Activated CD4-positive, alpha-beta T cell treated with anti-CD3 and anti-CD28 coated beads, Interleukin-10, Interleukin-2, amounts not matched to agents 100 ng/mL and 50 ng/mL, durations not matched to agents 16 hours and 8 hours (primary cell): ENCODE measurements at regions not wholly inside any gene's neighbourhood (a gene's known extent, or its start where the extent isn't known, plus 50 kb on each side); places are given as distances from the start of the nearest gene placed in this dataset.

Experiments used
- DNase-seq: peaks from one replicate; pipeline ENCODE4 v3.0.0-alpha.2; 2020

DNA sequence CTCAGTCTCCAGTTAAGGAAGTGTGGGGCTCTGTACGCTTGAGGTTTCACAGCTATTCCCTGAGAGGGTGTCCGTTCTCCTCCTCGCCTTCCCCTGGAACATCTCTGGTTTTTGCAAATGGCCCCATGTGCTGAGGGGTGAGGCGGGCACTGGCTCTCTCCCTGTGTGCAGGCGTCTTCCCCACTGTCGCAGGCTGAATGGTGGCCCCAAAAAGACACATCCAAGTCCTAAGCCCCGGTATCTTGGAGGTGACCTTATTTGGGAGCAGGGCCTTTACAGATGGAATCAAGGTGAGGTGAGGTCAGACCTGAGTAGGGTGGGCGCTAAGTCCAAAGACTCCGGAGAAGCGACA, 98.0 kb upstream of the TMPRSS2 start:
- DNase-seq: no peak

DNA sequence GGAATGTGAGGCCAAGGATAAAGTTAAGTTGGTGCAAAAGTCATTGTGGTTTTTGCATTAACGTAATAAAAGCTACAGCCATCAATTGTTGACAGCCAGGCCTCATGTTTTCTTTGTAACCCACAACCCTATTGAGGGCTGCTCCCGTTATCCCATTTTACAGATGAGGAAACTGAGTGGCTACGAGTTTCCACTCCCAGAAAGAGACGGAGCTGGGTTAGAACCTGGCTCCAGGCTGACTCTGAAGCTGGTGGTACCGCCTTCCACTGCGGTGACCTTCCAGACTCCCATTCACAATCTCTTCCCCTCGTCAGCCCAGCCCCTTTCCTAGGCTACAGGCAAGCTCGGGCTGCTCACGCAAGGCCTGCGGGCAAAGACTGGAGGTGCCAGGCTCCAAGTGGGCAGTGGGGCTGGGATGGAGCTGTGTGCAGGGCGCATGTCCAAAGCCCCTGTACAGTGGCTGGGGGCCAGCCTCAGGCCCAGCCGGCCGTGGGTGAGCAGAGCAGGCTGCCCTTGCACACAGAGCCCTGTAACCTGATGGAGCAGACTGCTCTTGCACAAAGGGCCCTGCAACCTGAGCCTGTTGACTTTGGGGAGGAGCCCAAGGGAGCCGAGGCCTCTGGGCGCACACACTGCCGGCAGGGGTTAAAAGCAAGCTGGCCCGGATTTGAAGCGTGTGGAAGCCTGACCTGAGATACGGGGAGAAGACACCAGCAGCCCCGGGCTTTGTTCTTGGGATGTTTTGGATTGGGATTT, 97.4 kb upstream of the TMPRSS2 start:
- DNase-seq: no peak

DNA sequence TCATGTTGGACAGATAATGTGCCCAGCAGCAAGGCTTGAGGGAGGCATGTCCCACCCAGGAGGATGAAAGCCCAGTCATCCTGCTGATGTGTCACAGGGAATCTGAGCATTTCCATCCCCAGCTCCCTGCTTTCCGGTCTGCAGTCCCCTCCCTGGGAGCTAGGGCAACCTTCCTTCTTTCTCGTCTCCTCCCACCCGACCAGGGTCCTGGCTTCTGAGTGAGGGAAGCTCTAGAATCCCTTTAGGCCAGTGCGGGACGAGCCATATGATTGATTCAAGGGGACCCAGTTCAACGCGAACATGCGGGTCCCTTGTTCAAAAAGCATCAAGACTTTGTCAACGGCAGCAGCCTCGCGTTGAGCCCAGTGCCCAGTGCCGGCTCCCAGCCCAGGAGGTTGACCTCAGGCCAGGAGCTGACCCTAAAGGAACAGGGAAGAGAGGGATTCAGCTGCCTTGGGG, 96.7 kb upstream of the TMPRSS2 start:
- DNase-seq: no peak

DNA sequence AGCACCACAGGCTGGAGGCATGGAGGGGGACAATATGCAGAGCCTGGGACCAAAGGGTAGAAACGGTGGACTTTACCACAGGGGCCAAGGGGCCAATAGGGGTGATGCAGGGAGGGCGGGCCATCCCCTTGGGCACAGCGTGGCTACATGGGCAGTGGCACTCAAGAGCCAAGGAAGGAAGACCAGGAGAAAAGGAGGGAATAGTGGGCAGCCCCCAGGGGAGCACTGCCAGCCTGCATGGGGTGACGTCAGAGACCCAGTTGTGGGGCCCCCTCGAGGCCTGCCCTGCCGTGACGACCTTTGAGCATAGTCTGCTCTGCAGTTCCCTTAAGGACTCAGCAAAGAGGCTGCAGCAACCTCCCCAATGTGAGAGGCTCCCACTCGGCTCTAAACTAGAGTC, 95.5 kb upstream of the TMPRSS2 start:
- DNase-seq: no peak

DNA sequence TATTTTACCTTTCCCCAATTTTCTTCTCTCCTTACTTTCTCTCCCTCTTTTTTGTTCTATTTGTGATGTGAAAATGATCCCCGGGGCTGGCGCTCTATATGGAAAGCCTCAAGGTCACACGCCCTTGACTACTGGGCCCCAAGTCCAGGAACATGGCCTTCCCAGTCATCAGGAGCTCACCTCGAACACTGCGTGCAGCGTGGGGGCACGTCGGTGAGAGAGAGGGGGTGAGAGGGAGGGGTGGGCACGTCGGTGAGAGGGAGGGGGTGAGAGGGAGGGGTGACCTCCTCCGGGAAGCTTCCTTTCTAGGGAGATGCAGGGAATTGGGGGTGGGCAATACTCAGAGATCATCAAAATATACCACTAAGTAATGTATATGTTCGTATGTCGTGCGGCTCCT, 94.6 kb upstream of the TMPRSS2 start:
- DNase-seq: no peak

DNA sequence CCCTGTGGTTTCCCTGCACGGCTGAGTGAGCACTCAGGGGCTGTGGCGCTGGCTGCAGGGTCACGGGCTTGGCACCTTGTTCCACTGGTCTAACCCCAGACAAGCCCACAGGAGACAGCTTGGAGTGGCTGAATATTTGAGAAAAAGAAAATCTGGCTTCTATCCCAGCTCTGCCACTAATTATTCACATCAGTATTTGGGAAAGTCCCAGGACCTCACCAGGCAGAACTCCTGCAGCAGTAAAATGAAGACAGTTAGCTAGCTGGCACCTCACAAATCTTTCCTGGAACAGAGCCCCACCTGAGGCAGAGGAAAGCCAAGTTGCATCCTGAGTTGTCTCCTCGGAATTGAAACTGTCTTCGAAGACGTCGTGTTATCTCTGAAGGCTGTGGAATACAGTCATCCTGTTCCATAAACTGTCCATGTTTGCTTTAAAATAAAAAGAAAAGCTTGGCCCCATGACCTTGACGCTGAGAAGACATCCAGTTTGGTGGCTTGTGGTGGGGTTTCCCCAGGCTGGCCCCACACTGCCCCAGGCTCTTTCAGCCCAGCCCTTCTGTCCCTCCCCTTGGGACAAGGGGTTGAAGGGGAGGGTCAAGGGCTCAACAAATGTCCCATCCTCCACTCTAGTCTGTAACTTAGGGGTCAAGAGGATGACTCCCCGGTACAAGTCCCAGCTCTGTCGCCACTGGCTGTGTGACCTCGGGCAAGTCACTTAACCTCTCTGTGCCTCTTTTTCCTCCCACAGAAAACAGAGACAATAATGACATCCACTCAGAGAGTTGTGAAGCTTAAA, 93.8 kb upstream of the TMPRSS2 start:
- no peak for DNase-seq

DNA sequence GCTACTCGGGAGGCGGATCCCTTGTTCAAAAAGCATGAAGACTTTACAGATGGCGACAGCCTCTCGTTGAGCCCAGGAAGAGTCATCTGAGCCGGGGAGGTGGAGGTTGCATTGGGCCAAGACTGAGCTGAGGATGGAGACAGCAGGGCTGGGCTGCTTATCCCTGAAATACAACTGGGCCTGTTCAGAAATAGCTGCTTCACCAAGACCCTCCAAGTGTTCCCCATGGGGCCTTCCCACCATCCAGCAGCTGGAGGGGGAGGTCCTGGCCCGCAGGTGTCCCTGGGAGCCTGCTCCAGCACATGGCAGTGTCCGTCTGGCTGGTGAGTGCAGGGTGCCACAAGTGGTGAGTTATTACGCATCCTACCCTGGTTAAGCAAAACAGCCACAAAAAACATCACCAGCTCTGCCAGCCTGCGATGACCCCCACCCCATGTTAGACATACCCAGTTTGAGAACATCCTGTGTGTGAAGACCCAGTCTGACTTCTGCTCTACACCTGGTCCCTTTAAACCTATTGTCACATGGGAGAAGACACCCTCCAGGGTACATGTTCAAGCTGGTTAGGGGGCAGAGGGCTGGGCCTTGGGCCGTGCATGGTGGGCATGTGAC, 93.1 kb upstream of the TMPRSS2 start:
- no peak for DNase-seq

DNA sequence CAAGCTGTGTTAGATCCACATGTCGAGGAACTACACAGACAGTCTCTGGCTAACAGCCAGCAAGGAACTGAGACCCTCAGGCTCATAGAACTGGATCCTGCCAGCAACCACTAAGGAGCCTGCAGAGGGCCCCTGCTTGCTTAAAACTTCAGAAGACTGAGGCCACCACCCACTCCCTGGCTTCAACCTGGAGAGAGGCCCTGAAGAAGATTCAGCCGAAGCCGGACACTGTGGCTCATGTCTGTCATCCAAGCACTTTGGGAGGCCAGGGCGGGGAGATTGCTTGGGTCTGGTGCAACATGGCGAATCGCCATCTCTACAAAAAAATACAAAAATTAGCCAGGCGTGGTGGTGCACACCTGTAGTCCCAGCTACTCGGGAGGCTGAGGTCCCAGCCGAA, 92.6 kb upstream of the TMPRSS2 start:
- no peak for DNase-seq

DNA sequence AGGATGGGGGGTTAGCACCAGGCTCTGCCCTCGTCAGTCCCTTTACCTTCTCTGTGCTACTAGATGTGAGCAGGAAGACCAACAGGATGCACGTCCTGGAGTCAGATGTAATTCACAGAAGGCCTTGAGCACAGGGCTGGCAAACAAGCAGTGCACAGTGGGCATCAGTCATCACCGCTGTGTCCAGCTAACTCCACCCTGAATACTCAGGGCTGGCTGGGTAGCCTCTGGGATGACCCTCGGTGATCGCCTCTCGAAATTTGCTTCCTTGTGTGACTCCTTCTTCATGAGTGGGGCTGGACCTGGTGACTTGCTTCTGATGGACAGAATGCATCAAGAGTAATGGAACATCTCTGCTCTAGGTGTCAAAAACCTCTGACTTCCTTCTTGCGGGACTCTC, 92.2 kb upstream of the TMPRSS2 start:
- no peak for DNase-seq

DNA sequence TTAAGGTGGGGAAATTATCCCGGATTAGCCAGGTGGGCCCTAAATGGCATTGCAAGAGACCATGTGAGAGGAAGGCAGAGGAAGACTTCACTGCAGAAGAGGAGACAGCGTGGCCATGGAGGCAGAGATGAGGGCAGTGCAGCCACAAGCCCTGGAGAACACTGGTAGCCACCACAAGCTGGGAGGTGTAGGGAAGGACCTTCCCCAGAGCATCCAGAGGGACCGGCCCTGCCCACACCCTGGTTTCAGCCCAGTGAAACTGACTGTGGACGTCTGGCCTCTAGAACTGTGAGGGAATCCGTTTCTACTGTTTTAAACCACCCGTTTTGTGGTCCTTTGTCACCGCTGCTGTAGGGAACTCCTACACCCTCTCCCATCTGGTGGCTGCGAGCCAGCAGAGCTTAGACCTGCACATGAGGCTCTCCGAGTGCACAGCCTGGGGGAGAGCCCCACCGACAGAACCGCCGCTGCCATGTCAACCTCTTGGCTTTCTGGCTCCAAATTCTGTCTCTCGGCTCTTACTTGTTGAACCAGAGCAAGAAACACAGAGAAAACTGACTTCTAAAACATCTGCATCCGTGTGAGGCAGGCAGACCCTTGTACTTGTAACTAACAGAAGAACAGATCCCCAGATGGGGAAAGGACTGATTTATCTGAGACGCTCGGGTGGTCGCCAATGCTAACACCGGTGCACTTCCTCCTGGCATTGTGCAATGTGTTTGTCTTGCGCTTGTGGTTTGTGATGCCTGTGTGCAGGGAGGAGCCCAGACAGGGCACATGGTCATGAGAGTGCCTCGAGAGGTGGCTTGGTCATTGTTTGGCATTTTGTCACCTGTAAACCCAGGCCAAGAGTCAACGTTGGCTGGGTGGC, 90.8 kb upstream of the TMPRSS2 start:
- no peak for DNase-seq

DNA sequence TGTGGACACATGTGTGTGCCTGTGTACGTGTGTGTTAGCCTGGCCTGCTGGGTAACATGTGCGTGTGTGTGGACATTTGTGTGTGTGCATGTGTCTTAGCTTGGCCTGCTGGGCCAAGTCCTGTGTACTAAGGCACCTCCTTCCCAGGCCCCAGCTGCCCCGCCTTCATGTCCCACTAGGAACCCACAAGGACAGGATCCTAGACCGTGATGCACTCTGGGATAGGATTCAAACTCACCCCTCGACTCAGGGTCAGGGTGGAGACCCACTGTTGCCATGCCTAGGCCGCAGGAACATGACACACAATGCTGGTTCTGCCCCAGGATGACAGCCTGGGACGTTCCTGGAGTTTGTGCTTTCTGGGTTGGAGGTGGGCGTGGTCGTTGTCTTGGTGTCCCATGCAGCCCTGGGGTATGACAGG, 89.9 kb upstream of the TMPRSS2 start:
- DNase-seq: no peak

DNA sequence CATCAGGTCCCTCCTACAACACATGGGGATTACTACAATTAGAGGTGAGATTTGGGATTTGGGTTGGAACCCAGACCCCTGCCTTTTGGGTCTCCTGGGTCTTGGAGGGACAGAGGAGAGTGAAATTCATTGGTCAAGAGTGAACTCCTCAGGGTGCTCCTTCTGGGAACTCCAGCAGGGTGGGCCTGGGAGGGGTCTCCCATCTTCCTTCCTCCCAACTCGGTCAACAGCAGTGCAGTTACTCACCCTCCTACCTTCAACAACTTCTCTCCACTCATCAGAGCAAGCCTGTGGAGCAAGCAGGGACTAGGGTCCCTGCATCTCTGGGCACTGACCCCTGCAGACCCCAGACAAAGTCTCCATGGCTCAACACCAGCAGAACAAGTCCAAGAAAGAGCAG, 89.3 kb upstream of the TMPRSS2 start:
- no peak for DNase-seq

DNA sequence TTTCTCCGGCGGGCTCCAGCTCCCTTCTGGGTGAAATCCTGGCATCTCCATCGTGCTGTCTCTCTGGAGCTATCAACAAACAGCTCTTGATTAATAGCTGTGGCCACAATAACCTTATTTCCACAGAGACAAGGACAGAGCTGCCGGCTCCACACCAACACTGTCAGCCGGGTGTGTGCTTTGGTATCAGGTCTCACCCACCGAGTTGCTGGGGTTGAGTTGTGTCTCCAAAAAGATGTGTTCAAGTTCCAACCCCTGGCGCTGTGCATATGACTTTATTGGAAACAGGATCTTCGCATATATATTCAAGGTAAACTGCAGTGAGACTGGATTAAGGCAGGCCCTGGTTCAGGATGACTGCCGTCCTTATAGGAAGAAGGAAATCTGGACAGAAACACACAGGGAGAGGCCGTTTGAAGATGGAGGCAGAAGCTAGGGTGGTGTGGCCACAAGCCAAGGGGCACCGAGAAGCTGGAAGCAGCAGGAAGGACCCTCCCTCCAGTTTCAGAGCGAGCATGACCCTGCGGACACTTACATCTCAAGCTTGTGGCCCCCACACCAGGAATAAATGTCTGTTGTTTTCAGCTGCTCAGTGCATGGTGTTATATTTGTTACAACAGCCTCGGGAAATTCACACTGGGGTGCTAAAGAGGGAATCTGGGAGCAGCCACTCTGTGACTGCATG, 88.4 kb upstream of the TMPRSS2 start:
- DNase-seq: no peak

DNA sequence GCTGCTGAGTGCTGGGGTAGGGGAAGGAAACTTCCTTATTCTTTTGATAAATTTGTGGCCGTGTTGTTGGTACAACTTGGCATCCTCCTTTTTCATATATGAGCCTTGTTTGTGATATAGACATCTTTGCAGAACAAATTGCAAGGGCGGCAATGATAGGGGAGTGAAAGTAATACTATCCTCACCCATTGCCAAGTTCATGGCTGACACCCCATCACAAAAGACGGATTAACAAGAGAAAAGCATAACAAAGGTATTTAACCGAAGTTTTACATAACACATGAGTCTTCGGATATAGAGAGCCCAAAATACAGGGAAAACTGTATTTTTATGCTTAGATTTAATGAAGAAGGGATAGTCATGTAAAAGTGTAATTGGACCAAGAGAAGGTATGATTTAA, 86.3 kb upstream of the TMPRSS2 start:
- no peak for DNase-seq

DNA sequence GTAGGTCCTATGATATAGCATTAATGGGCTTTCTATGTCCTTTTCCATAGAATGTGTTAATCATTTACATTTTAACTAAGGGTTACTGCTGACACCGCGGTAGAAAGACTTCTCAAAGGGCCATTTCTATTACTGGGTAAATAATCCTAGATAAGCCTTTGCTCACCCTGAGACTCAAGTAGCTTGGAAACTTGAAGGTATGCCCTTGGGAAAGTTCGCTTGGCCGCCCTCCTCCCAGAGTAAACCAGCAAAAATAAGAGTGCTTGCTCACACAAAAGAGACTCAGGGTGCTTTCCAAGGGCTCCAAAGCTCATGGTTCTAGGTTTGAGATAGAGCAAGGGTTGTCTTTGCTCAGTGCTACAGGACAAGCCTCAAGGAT, 85.8 kb upstream of the TMPRSS2 start:
- DNase-seq: no peak

DNA sequence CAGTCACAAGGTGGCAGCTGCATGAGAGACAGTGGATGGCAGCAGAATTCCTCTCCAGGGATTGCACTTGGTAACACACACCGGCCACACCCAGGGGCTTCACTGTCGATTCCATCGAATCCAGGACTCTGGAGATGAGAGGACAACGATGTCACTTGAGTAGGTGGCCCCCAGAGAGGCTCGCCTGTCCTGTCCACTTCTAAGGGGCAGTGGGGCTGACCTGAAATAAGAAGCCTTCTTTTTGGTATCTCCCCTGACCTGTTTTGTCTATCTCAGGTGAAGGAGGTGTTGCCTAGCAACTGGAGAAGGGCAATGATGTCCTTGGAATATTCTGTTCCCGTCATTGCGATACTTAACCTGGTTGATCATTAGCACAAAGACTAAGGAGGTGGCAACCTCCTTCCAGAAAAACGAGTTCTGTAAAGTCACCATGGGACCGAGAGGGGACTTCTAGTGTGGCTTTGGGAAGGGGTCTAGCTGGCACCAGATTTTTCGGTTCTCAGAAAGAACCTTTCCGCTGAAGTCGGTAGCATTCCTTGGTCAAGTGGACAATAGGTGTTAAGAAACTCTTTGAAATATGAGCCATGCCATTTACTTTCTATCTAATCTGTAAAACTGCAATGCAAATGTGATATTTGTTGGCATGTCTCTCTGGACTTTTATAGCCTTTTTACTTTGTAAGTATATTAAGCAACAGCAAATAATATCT, 85.2 kb upstream of the TMPRSS2 start:
- DNase-seq: no peak

DNA sequence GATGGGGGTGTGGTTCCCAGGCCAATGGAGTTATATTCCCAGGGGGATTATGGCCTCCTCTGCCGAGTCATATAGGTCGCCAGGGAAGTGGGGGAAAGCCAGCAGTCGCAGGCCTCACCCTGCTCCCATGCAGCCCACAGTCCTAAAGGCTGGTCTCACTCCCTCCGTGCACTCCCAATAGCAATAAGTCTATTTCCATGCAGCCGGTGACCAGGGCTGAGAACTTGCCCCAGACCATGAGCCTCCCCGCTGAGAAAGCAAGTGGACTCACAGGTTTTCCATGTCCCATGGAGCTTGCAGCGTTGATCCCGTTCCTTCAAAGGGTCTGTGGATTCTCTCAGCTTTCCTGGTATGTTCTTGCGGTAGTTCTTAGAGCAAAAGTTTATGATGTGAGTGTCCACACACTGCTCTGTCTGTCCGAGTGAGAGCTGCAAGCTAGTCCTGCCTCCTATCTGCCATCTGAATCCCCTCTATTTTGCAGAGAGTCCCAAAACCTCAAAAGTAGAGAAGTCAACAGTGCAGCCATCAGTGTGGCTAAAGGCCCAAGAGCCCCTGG, 81.7 kb upstream of the TMPRSS2 start:
- no peak for DNase-seq

DNA sequence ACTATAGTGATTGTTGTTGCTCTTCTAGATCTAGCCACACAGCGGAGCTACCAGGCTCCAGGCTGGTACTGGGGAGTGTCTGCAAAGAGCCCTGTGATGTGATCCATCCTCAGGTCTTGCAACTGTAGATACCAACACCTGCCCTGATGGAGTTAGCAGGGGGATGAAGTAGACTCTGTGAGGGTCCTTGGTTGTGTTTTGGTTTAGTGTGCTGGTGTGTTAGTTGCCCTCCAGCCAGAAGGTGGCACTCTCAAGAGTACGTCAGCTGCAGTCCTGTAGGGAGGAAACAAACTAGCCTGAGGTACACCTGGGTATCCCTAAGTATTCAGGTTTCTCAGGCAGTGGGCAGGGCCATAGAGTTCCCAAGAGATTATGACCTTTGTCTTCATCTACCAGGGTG, 81.2 kb upstream of the TMPRSS2 start:
- DNase-seq: no peak

DNA sequence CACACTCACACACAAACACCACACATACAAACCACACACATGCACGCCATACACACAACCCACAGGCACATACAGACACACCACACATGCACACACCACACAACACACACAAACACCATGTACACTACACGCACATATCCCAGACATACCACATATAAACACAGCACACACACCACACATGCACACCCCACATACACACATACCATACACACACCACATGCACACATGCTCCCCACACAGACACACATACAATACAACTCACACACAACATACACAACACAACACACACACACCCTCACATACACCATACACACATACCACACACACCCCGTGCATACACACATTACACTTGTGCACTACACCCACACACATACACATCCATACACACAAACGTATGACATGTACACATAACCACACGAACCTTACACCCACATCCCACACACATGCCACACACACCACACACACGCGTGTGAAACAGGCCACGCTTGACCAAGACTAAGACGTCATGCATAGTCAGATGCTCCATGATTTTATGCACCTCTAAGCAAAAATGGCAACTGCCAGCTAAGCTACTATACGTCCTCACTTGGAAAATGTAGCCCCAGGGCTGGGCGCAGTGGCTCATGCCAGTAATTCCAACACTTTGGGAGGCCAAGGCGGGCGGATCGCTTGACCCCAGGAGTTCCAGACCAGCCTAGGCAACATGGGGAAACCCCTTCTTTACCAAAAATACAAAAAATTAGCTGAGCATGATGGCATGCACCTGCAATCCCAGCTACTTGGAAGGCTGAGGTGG, 77.4 kb upstream of the TMPRSS2 start:
- no peak for DNase-seq

DNA sequence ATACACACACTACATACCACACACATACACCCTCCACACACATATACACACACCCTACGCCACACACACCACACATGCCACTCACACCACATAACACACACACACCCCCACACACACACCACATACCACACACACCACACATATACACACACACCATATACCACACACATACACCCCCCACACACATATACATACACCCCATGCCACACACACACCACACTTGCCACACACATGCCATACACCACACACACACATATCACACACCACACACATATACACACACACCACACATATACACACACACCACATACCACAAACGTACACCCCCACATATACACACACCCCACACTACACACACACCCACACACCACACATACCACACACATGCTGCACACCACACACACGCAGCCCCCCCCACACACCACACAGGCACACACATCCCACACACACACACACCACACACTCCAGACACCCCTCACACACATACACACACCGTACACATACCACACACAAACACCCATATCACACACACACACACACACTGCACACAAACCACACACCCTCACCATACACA, 76.7 kb upstream of the TMPRSS2 start:
- no peak for DNase-seq
